WTC11 (cell line): ENCODE measurements at regions not wholly inside any gene's neighbourhood (a gene's known extent, or its start where the extent isn't known, plus 50 kb on each side); places are given as distances from the start of the nearest gene placed in this dataset.

Experiments
- ATAC-seq: fragments of 200-7000 bp; cut with Tn5 transposase; 2 replicates; pipeline ENCODE4 v1.10.0; 2021; ENCODE audit warnings: mild to moderate bottlenecking, moderate library complexity
- CTCF ChIA-PET: fragments of 300-600 bp; sonication (Branson Sonifier 250); formaldehyde crosslinking; loops from one replicate; lab custom pipeline; 2021; ENCODE audit warnings: antibody characterized with exemption; lab: Charles Lee
- POLR2A ChIA-PET: fragments of 350-600 bp; sonication (Branson Sonifier 250); formaldehyde crosslinking; loops from one replicate; lab custom pipeline; 2021; ENCODE audit warnings: antibody characterized with exemption; lab: Charles Lee
- DNase-seq: peaks from one replicate; pipeline ENCODE4 v3.0.0; 2021; ENCODE audit warnings: low spot score
- H3K27ac Mint-ChIP-seq: 2 replicates; pipeline ENCODE4 v1.8.0; 2021; ENCODE audit warnings: mixed read lengths
- H3K27me3 Mint-ChIP-seq: 2 replicates; pipeline ENCODE4 v1.8.0; 2021; ENCODE audit warnings: low read depth, mild to moderate bottlenecking, moderate library complexity, mixed read lengths
- H3K36me3 Mint-ChIP-seq: 2 replicates; pipeline ENCODE4 v1.8.0; 2021; ENCODE audit warnings: mixed read lengths
- H3K4me1 Mint-ChIP-seq: 2 replicates; pipeline ENCODE4 v1.8.0; 2022; ENCODE audit warnings: mixed read lengths
- H3K4me3 Mint-ChIP-seq: 2 replicates; pipeline ENCODE4 v1.8.0; 2021; ENCODE audit warnings: mild to moderate bottlenecking, moderate library complexity, mixed read lengths
- H3K9me3 Mint-ChIP-seq: 2 replicates; pipeline ENCODE4 v1.8.0; 2021; ENCODE audit warnings: mixed read lengths
- AFF4 ChIP-seq: sonication (generic); formaldehyde crosslinking; IDR thresholded peaks from 2 replicates; pipeline ENCODE4 v1.8.1; 2023; ENCODE audit warnings: mild to moderate bottlenecking, missing genetic modification reagents, borderline replicate concordance
- ELF4 ChIP-seq: sonication (generic); formaldehyde crosslinking; IDR thresholded peaks from 2 replicates; pipeline ENCODE4 v1.8.1; 2022; ENCODE audit warnings: low read depth, mild to moderate bottlenecking, moderate library complexity, missing genetic modification reagents
- MXD4 ChIP-seq: fragments of 250-450 bp; sonication (Bioruptor Pico); IDR thresholded peaks from 2 replicates; pipeline ENCODE4 v1.8.0; 2021; ENCODE audit warnings: mild to moderate bottlenecking, moderate library complexity, borderline replicate concordance
- OVOL2 ChIP-seq: fragments of 250-450 bp; sonication (Bioruptor Pico); IDR thresholded peaks from 2 replicates; pipeline ENCODE4 v1.9.0; 2021; ENCODE audit warnings: mild to moderate bottlenecking, borderline replicate concordance
- ZNF219 ChIP-seq: sonication (generic); formaldehyde crosslinking; IDR thresholded peaks from 2 replicates; pipeline ENCODE4 v1.8.0; 2023; ENCODE audit warnings: missing genetic modification reagents, mild to moderate bottlenecking, borderline replicate concordance
- TF ChIP-seq, protein P1 (sequence below): sonication (generic); formaldehyde crosslinking; IDR thresholded peaks from 2 replicates; pipeline ENCODE4 v1.8.1; 2023; ENCODE audit warnings: mild to moderate bottlenecking, missing genetic modification reagents, moderate library complexity

DNA sequence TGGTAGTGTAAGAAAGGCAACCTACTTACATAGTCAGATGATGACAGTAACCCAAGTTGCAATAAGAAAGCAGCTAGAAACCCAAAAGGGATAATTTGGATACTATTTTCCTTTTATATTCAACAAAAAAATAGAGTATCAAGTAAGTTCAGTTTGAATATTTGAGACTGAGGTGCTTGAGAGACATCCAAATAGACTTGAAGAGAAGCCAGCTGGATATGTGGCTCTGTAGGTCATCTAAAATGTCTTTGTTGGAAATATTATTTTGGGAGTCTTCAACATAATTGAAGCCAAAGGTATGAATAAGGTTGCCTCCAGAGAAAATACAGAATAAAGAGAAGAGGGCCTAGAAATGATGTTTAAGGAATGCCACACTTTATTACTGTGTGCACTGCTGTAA, 438.2 kb upstream of the DIAPH2 start:
- POLR2A ChIA-PET: no interaction called here
- Mint-ChIP-seq H3K36me3 (no peaks in the 10 kb centered on the region), H3K9me3 (no peaks in the 10 kb centered on the region), H3K27me3 (no peaks in the 10 kb centered on the region), H3K4me3 (no peak overlapping the region)
- no peak for DNase-seq
- no peak for TF ChIP-seq MXD4 (CRISPR knock-in tag)
- TF ChIP-seq OVOL2 (CRISPR knock-in tag): no peak
- no peak for TF ChIP-seq AFF4 (CRISPR knock-in tag)
- TF ChIP-seq ELF4 (CRISPR knock-in tag): no peak
- no peak for TF ChIP-seq ZNF219 (CRISPR knock-in tag)
- TF ChIP-seq, protein P1, sequence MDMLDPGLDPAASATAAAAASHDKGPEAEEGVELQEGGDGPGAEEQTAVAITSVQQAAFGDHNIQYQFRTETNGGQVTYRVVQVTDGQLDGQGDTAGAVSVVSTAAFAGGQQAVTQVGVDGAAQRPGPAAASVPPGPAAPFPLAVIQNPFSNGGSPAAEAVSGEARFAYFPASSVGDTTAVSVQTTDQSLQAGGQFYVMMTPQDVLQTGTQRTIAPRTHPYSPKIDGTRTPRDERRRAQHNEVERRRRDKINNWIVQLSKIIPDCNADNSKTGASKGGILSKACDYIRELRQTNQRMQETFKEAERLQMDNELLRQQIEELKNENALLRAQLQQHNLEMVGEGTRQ (CRISPR knock-in tag): no peak
- TF ChIP-seq, all 79 proteins: peak for 0
- CTCF ChIA-PET: no interaction called here
- Mint-ChIP-seq H3K4me1 (peaks cover 15% of the 10 kb centered on the region), H3K27ac (no peak overlapping the region)
- ATAC-seq: no peak
